CD4-positive, CD25-positive, alpha-beta regulatory T cell (primary cell): ENCODE measurements at regions not wholly inside any gene's neighbourhood (a gene's known extent, or its start where the extent isn't known, plus 50 kb on each side); places are given as distances from the start of the nearest gene placed in this dataset.

ENCODE experiments used
- ATAC-seq, 2 donors: fragments of 150-1000 bp; cut with Tn5 transposase; one replicate each; pipeline ENCODE4 v1.10.0; 2021; ENCODE audit warnings: low read depth in 2 of 2, moderate number of reproducible peaks in 2 of 2, moderate library complexity in 1 of 2
- DNase-seq, 3 donors: peaks; one replicate each; pipeline versions ENCODE4 v3.0.0 to v3.0.0-alpha.2; 2012 to 2022; ENCODE audit warnings: mixed read lengths in 1 of 3
- H3K27ac ChIP-seq: one replicate; pipeline ENCODE4 v1.7.0; 2013; ENCODE audit warnings: mild to moderate bottlenecking, low read length; ENCODE audit not compliant: insufficient read depth, poor library complexity, severe bottlenecking
- H3K27me3 ChIP-seq: one replicate; pipeline ENCODE4 v1.7.0; 2013; ENCODE audit warnings: low read length; ENCODE audit not compliant: control insufficient read depth, insufficient read depth
- H3K36me3 ChIP-seq: one replicate; pipeline ENCODE4 v1.7.0; 2013; ENCODE audit warnings: mild to moderate bottlenecking, low read length, moderate library complexity; ENCODE audit not compliant: control insufficient read depth, insufficient read depth
- H3K4me1 ChIP-seq: 2 replicates; pipeline ENCODE4 v1.7.0; 2013; ENCODE audit warnings: mild to moderate bottlenecking, low read length; ENCODE audit not compliant: insufficient read depth, control insufficient read depth, poor library complexity, severe bottlenecking
- H3K4me3 ChIP-seq: one replicate; pipeline ENCODE4 v1.7.0; 2013; ENCODE audit warnings: low read depth, mild to moderate bottlenecking, low read length, moderate library complexity
- H3K9me3 ChIP-seq, 2 experiments: 1 replicate in 1 of 2; 2 replicates in 1 of 2; pipeline ENCODE4 v1.7.0; 2013; ENCODE audit warnings: low read length in 2 of 2, mild to moderate bottlenecking in 1 of 2, moderate library complexity in 1 of 2; ENCODE audit not compliant: control insufficient read depth in 2 of 2
- H3K27ac Mint-ChIP-seq, 3 donors: one replicate each; pipeline ENCODE4 v1.8.0; 2020 to 2022; ENCODE audit warnings: mild to moderate bottlenecking in 3 of 3, mixed read lengths in 3 of 3, moderate library complexity in 2 of 3
- H3K27me3 Mint-ChIP-seq: one replicate; pipeline ENCODE4 v1.8.0; 2022; ENCODE audit warnings: mild to moderate bottlenecking, mixed read lengths
- H3K36me3 Mint-ChIP-seq: one replicate; pipeline ENCODE4 v1.8.0; 2020; ENCODE audit warnings: mixed read lengths
- H3K4me1 Mint-ChIP-seq, 4 donors: one replicate each; pipeline ENCODE4 v1.8.0; 2020 to 2022; ENCODE audit warnings: mixed read lengths in 4 of 4, mild to moderate bottlenecking in 1 of 4
- H3K4me3 Mint-ChIP-seq, 4 donors: one replicate each; pipeline ENCODE4 v1.8.0; 2020 to 2022; ENCODE audit warnings: mild to moderate bottlenecking in 4 of 4, mixed read lengths in 4 of 4, moderate library complexity in 3 of 4
- H3K9me3 Mint-ChIP-seq, 7 donors: one replicate each; pipeline ENCODE4 v1.8.0; 2020 to 2022; ENCODE audit warnings: mixed read lengths in 7 of 7, mild to moderate bottlenecking in 3 of 7, moderate library complexity in 2 of 7

GRCh38 chr10:57950442-57950974 lies 317.2 kb downstream of the IPMK start:
- H3K4me3 ChIP-seq: no peak overlapping the region
- no peak overlapping the region for H3K4me3 Mint-ChIP-seq

GRCh38 chr10:57948796-57949195 lies 318.9 kb downstream of the IPMK start:
- H3K27ac ChIP-seq: no peak overlapping the region
- H3K4me3 ChIP-seq: no peak overlapping the region
- no peaks in the 10 kb centered on the region for H3K27me3 ChIP-seq
- DNase-seq (no peak), ATAC-seq (no peak)
- no peaks in the 10 kb centered on the region for H3K4me1 ChIP-seq
- no peaks in the 10 kb centered on the region for H3K36me3 ChIP-seq
- H3K27ac Mint-ChIP-seq: no peak overlapping the region
- H3K27me3 Mint-ChIP-seq: no peaks in the 10 kb centered on the region
- no peaks in the 10 kb centered on the region for H3K36me3 Mint-ChIP-seq
- no peaks in the 10 kb centered on the region for H3K4me1 Mint-ChIP-seq
- H3K9me3 ChIP-seq: no peaks in the 10 kb centered on the region
- peaks cover 0 to 1% (median 0%) of the 10 kb centered on the region in 7 donors for H3K9me3 Mint-ChIP-seq
- H3K4me3 Mint-ChIP-seq: no peak overlapping the region

More at GRCh38 chr10:57950442-57950974, 317.2 kb downstream of the IPMK start:
- H3K36me3 ChIP-seq: no peaks in the 10 kb centered on the region
- Mint-ChIP-seq H3K36me3 (no peaks in the 10 kb centered on the region), H3K4me1 (no peaks in the 10 kb centered on the region), H3K27ac (no peak overlapping the region), H3K9me3 (peaks cover 0 to 2% (median 0%) of the 10 kb centered on the region in 7 donors), H3K27me3 (no peaks in the 10 kb centered on the region)
- H3K4me1 ChIP-seq: no peaks in the 10 kb centered on the region
- no peaks in the 10 kb centered on the region for H3K9me3 ChIP-seq
- DNase-seq: no peak
- ATAC-seq: no peak
- H3K27me3 ChIP-seq: no peaks in the 10 kb centered on the region
- H3K27ac ChIP-seq: no peak overlapping the region

- H3K27ac Mint-ChIP-seq: no peak overlapping the region
- ATAC-seq (no peak), DNase-seq (no peak)
- no peaks in the 10 kb centered on the region for H3K9me3 Mint-ChIP-seq
- Histone ChIP-seq H3K27ac (no peak overlapping the region), H3K9me3 (no peaks in the 10 kb centered on the region), H3K4me1 (no peaks in the 10 kb centered on the region), H3K4me3 (no peak overlapping the region), H3K27me3 (no peaks in the 10 kb centered on the region), H3K36me3 (no peaks in the 10 kb centered on the region)
- H3K4me1 Mint-ChIP-seq: no peaks in the 10 kb centered on the region
- no peaks in the 10 kb centered on the region for H3K27me3 Mint-ChIP-seq
- no peaks in the 10 kb centered on the region for H3K36me3 Mint-ChIP-seq
- no peak overlapping the region for H3K4me3 Mint-ChIP-seq
Measured at GRCh38 chr10:57946833-57947232, 320.9 kb downstream of the IPMK start.

- H3K9me3 Mint-ChIP-seq: peaks cover 0 to 1% (median 0%) of the 10 kb centered on the region in 7 donors
- no peaks in the 10 kb centered on the region for H3K36me3 ChIP-seq
- H3K4me1 Mint-ChIP-seq: no peaks in the 10 kb centered on the region
- H3K4me1 ChIP-seq: no peaks in the 10 kb centered on the region
- DNase-seq (no peak), ATAC-seq (no peak)
- H3K4me3 ChIP-seq: no peak overlapping the region
- H3K27me3 Mint-ChIP-seq: no peaks in the 10 kb centered on the region
- no peak overlapping the region for H3K27ac ChIP-seq
- H3K27me3 ChIP-seq: no peaks in the 10 kb centered on the region
- no peak overlapping the region for H3K4me3 Mint-ChIP-seq
- H3K9me3 ChIP-seq: no peaks in the 10 kb centered on the region
- no peak overlapping the region for H3K27ac Mint-ChIP-seq
- no peaks in the 10 kb centered on the region for H3K36me3 Mint-ChIP-seq
Measured at GRCh38 chr10:57943701-57944100, 324.0 kb downstream of the IPMK start.

- Histone ChIP-seq H3K27ac (no peak overlapping the region), H3K9me3 (no peaks in the 10 kb centered on the region), H3K4me1 (no peaks in the 10 kb centered on the region), H3K36me3 (no peaks in the 10 kb centered on the region), H3K27me3 (no peaks in the 10 kb centered on the region), H3K4me3 (no peak overlapping the region)
- H3K36me3 Mint-ChIP-seq: no peaks in the 10 kb centered on the region
- H3K27me3 Mint-ChIP-seq: no peaks in the 10 kb centered on the region
- H3K4me1 Mint-ChIP-seq: no peaks in the 10 kb centered on the region
- ATAC-seq (no peak), DNase-seq (no peak)
- no peak overlapping the region for H3K4me3 Mint-ChIP-seq
- peaks cover 0 to 15% (median 6%) of the 10 kb centered on the region in 7 donors for H3K9me3 Mint-ChIP-seq
- no peak overlapping the region for H3K27ac Mint-ChIP-seq
Measured at GRCh38 chr10:57925045-57925444, 342.6 kb downstream of the IPMK start.

GRCh38 chr10:57921140-57921539 lies 346.6 kb downstream of the IPMK start:
- Mint-ChIP-seq H3K27ac (peak overlapping the region in 1 of 3 donors; percentile 48), H3K4me3 (no peak overlapping the region), H3K36me3 (no peaks in the 10 kb centered on the region), H3K27me3 (no peaks in the 10 kb centered on the region), H3K9me3 (peaks cover 0 to 2% (median 0%) of the 10 kb centered on the region in 7 donors), H3K4me1 (no peaks in the 10 kb centered on the region)
- no peak overlapping the region for H3K4me3 ChIP-seq
- no peaks in the 10 kb centered on the region for H3K4me1 ChIP-seq
- no peak for DNase-seq
- no peaks in the 10 kb centered on the region for H3K36me3 ChIP-seq
- H3K27me3 ChIP-seq: no peaks in the 10 kb centered on the region
- no peak for ATAC-seq
- no peaks in the 10 kb centered on the region for H3K9me3 ChIP-seq
- H3K27ac ChIP-seq: no peak overlapping the region

- H3K27me3 Mint-ChIP-seq: no peaks in the 10 kb centered on the region
- DNase-seq: no peak
- H3K4me1 Mint-ChIP-seq: no peaks in the 10 kb centered on the region
- no peaks in the 10 kb centered on the region for H3K4me1 ChIP-seq
- ATAC-seq: no peak
- no peak overlapping the region for H3K4me3 Mint-ChIP-seq
- peaks cover 0 to 2% (median 0%) of the 10 kb centered on the region in 7 donors for H3K9me3 Mint-ChIP-seq
- no peak overlapping the region for H3K27ac ChIP-seq
- no peaks in the 10 kb centered on the region for H3K9me3 ChIP-seq
- no peak overlapping the region for H3K4me3 ChIP-seq
- H3K36me3 Mint-ChIP-seq: no peaks in the 10 kb centered on the region
- no peaks in the 10 kb centered on the region for H3K36me3 ChIP-seq
- no peaks in the 10 kb centered on the region for H3K27me3 ChIP-seq
- H3K27ac Mint-ChIP-seq: no peak overlapping the region
Measured at GRCh38 chr10:57919864-57920263, 347.8 kb downstream of the IPMK start.

- H3K27me3 Mint-ChIP-seq: no peaks in the 10 kb centered on the region
- no peak overlapping the region for H3K4me3 Mint-ChIP-seq
- Histone ChIP-seq H3K9me3 (no peaks in the 10 kb centered on the region), H3K4me1 (no peaks in the 10 kb centered on the region), H3K36me3 (no peaks in the 10 kb centered on the region), H3K4me3 (no peak overlapping the region), H3K27me3 (no peaks in the 10 kb centered on the region), H3K27ac (no peak overlapping the region)
- ATAC-seq: no peak
- H3K4me1 Mint-ChIP-seq: no peaks in the 10 kb centered on the region
- H3K9me3 Mint-ChIP-seq: peaks cover 0 to 5% (median 0%) of the 10 kb centered on the region in 7 donors
- no peak overlapping the region for H3K27ac Mint-ChIP-seq
- no peak for DNase-seq
- no peaks in the 10 kb centered on the region for H3K36me3 Mint-ChIP-seq
Measured at GRCh38 chr10:57917019-57917418, 350.7 kb downstream of the IPMK start.
